KMS-11 (cell line): ENCODE measurements at regions not wholly inside any gene's neighbourhood (a gene's known extent, or its start where the extent isn't known, plus 50 kb on each side); places are given as distances from the start of the nearest gene placed in this dataset.

Experiments used
- H2AFZ ChIP-seq: fragments of 200-600 bp; sonication (generic); 2 replicates; pipeline ENCODE4 v1.6.1; 2016; ENCODE audit warnings: antibody characterized with exemption, mixed run types, low read depth
- H3K27ac ChIP-seq: fragments of 200-600 bp; sonication (generic); 2 replicates; pipeline ENCODE4 v1.6.1; 2016; ENCODE audit warnings: mild to moderate bottlenecking, mixed run types
- H3K27me3 ChIP-seq: fragments of 200-600 bp; sonication (generic); 2 replicates; pipeline ENCODE4 v1.6.1; 2017; ENCODE audit warnings: mild to moderate bottlenecking, low read depth, mixed run types, moderate library complexity; ENCODE audit not compliant: insufficient read depth
- H3K36me3 ChIP-seq: fragments of 200-600 bp; sonication (generic); 2 replicates; pipeline ENCODE4 v1.6.1; 2017; ENCODE audit warnings: mild to moderate bottlenecking, mixed run types; ENCODE audit not compliant: insufficient read depth
- H3K4me1 ChIP-seq: fragments of 200-600 bp; sonication (generic); 2 replicates; pipeline ENCODE4 v1.6.1; 2016; ENCODE audit warnings: mild to moderate bottlenecking, low read depth, mixed run types; ENCODE audit not compliant: poor library complexity, severe bottlenecking
- H3K4me2 ChIP-seq: fragments of 200-600 bp; sonication (generic); 2 replicates; pipeline ENCODE4 v1.7.0; 2016; ENCODE audit warnings: mild to moderate bottlenecking, mixed run types
- H3K4me3 ChIP-seq: fragments of 200-600 bp; sonication (generic); IDR thresholded peaks from 2 replicates; pipeline ENCODE4 v1.6.1; 2017; ENCODE audit warnings: low read depth, low read length, mixed read lengths; ENCODE audit not compliant: insufficient read depth
- H3K79me2 ChIP-seq: fragments of 200-600 bp; sonication (generic); 2 replicates; pipeline ENCODE4 v1.6.1; 2016; ENCODE audit warnings: low read depth, mixed run types; ENCODE audit not compliant: insufficient read depth
- H3K9ac ChIP-seq: fragments of 200-600 bp; sonication (generic); 2 replicates; pipeline ENCODE4 v1.6.1; 2016; ENCODE audit warnings: mild to moderate bottlenecking, mixed run types
- H4K20me1 ChIP-seq: fragments of 200-600 bp; sonication (generic); 2 replicates; pipeline ENCODE4 v1.6.1; 2016; ENCODE audit warnings: mild to moderate bottlenecking, mixed run types; ENCODE audit not compliant: insufficient read depth
- TF ChIP-seq, protein P1 (sequence below): fragments of 200-600 bp; sonication (generic); conservative IDR thresholded peaks from 2 replicates; pipeline ENCODE4 v1.6.1; 2017; ENCODE audit warnings: low read depth, mild to moderate bottlenecking, antibody characterized with exemption, low read length, moderate library complexity, mixed read lengths

GRCh38 chr9:102840335-102840734 is 154.8 kb upstream of the CYLC2 start:
- Histone ChIP-seq H3K27me3 (no peaks in the 10 kb centered on the region), H3K4me1 (no peaks in the 10 kb centered on the region), H3K4me3 (no peak overlapping the region), H4K20me1 (no peaks in the 10 kb centered on the region), H3K36me3 (no peaks in the 10 kb centered on the region), H3K9ac (no peak overlapping the region), H3K4me2 (no peak overlapping the region), H2AFZ (no peak overlapping the region), H3K79me2 (no peaks in the 10 kb centered on the region), H3K27ac (no peak overlapping the region)
- TF ChIP-seq, protein P1, sequence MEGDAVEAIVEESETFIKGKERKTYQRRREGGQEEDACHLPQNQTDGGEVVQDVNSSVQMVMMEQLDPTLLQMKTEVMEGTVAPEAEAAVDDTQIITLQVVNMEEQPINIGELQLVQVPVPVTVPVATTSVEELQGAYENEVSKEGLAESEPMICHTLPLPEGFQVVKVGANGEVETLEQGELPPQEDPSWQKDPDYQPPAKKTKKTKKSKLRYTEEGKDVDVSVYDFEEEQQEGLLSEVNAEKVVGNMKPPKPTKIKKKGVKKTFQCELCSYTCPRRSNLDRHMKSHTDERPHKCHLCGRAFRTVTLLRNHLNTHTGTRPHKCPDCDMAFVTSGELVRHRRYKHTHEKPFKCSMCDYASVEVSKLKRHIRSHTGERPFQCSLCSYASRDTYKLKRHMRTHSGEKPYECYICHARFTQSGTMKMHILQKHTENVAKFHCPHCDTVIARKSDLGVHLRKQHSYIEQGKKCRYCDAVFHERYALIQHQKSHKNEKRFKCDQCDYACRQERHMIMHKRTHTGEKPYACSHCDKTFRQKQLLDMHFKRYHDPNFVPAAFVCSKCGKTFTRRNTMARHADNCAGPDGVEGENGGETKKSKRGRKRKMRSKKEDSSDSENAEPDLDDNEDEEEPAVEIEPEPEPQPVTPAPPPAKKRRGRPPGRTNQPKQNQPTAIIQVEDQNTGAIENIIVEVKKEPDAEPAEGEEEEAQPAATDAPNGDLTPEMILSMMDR = no peak

- Histone ChIP-seq H3K9ac (no peak overlapping the region), H3K27ac (no peak overlapping the region), H3K36me3 (no peaks in the 10 kb centered on the region), H3K4me3 (no peak overlapping the region), H3K27me3 (no peaks in the 10 kb centered on the region), H3K4me2 (no peak overlapping the region), H3K79me2 (no peaks in the 10 kb centered on the region), H3K4me1 (no peaks in the 10 kb centered on the region), H2AFZ (no peak overlapping the region), H4K20me1 (no peaks in the 10 kb centered on the region)
- TF ChIP-seq, protein P1 = no peak
Measured at GRCh38 chr9:102832814-102833213, 162.3 kb upstream of the CYLC2 start.

DNA sequence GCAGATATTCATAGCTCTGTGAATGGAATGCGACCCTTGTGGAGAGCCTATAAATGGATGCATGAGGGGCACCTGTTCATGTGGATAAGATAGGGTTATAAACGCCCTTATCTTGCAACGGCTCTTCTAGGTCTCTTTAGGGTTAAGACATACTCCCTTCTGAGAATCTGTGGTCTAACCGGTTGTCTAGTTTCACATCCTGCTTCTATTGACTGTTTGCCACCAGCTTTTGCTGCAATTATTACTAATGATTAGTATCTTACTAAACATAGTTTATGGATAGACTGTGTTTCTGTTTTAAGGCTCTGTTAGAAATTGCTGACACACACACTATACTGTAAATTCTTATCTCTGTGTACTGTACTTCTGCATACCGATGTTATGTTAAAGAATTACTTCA is 198.9 kb upstream of the CYLC2 start:
- Histone ChIP-seq H3K4me3 (no peak overlapping the region), H3K27ac (no peak overlapping the region), H3K4me1 (peaks cover 24% of the 10 kb centered on the region), H3K36me3 (no peaks in the 10 kb centered on the region), H4K20me1 (no peaks in the 10 kb centered on the region), H3K9ac (no peak overlapping the region), H3K79me2 (no peaks in the 10 kb centered on the region), H3K27me3 (no peaks in the 10 kb centered on the region), H2AFZ (no peak overlapping the region), H3K4me2 (no peak overlapping the region; the same call in 1 of the 2 replicates)
- TF ChIP-seq, protein P1 = no peak

- no peaks in the 10 kb centered on the region for H4K20me1 ChIP-seq
- no peak overlapping the region for H2AFZ ChIP-seq
- no peak overlapping the region for H3K27ac ChIP-seq
- peaks cover 24% of the 10 kb centered on the region for H3K4me1 ChIP-seq
- H3K27me3 ChIP-seq = no peaks in the 10 kb centered on the region
- no peaks in the 10 kb centered on the region for H3K36me3 ChIP-seq
- no peak overlapping the region for H3K4me2 ChIP-seq
- H3K9ac ChIP-seq = no peak overlapping the region
- H3K4me3 ChIP-seq = no peak overlapping the region
- TF ChIP-seq, protein P1 = no peak
- H3K79me2 ChIP-seq = no peaks in the 10 kb centered on the region
Measured at GRCh38 chr9:102795532-102795931, 199.6 kb upstream of the CYLC2 start.
